DND-41 (cell line): ENCODE measurements at regions not wholly inside any gene's neighbourhood (a gene's known extent, or its start where the extent isn't known, plus 50 kb on each side); places are given as distances from the start of the nearest gene placed in this dataset.

Experiments used
- ATAC-seq: fragments of 200-7000 bp; cut with Tn5 transposase; 3 replicates; pipeline ENCODE4 v1.9.1; 2021; ENCODE audit warnings: low read depth; ENCODE audit not compliant: insufficient read depth
- DNase-seq: peaks from one replicate; pipeline ENCODE4 v3.0.0-alpha.2; 2020
- H2AFZ ChIP-seq: 2 replicates; pipeline ENCODE4 v1.6.0; 2012; ENCODE audit warnings: low read depth, low read length
- H3K27ac ChIP-seq: 2 replicates; pipeline ENCODE4 v1.5.1; 2012; ENCODE audit warnings: low read length, inconsistent platforms
- H3K27me3 ChIP-seq: fragments of 200-600 bp; sonication (generic); 2 replicates; pipeline ENCODE4 v1.6.0; 2012; ENCODE audit warnings: low read length, mild to moderate bottlenecking, inconsistent platforms; ENCODE audit not compliant: insufficient read depth, poor library complexity
- H3K36me3 ChIP-seq: 2 replicates; pipeline ENCODE4 v1.5.1; 2012; ENCODE audit warnings: low read length, inconsistent platforms; ENCODE audit not compliant: insufficient read depth
- H3K4me1 ChIP-seq: 2 replicates; pipeline ENCODE4 v1.5.1; 2012; ENCODE audit warnings: mild to moderate bottlenecking, low read length; ENCODE audit not compliant: insufficient read depth
- H3K4me2 ChIP-seq: 2 replicates; pipeline ENCODE4 v1.6.0; 2012; ENCODE audit warnings: mild to moderate bottlenecking, moderate library complexity, low read length, inconsistent platforms; ENCODE audit not compliant: insufficient read depth
- H3K4me3 ChIP-seq, 2 experiments: fragments of 200-600 bp in 1 of 2; shearing (Covaris generic) in 1 of 2; 2 replicates each; pipeline ENCODE4 v1.5.1; 2012 to 2016; ENCODE audit warnings: inconsistent platforms in 2 of 2, low read length in 2 of 2, mild to moderate bottlenecking in 2 of 2, low read depth in 1 of 2, moderate library complexity in 1 of 2
- H3K79me2 ChIP-seq: 2 replicates; pipeline ENCODE4 v1.6.0; 2012; ENCODE audit warnings: low read length, inconsistent platforms; ENCODE audit not compliant: insufficient read depth
- H3K9ac ChIP-seq: 2 replicates; pipeline ENCODE4 v1.6.0; 2012; ENCODE audit warnings: low read depth, mild to moderate bottlenecking, inconsistent platforms, low read length, moderate library complexity
- H3K9me3 ChIP-seq: 2 replicates; pipeline ENCODE4 v1.5.1; 2012; ENCODE audit warnings: low read length, moderate library complexity, mild to moderate bottlenecking, inconsistent platforms; ENCODE audit not compliant: insufficient read depth, severe bottlenecking
- H4K20me1 ChIP-seq: 2 replicates; pipeline ENCODE4 v1.6.0; 2012; ENCODE audit warnings: low read length; ENCODE audit not compliant: insufficient read depth
- EZH2 ChIP-seq: IDR thresholded peaks from 3 replicates; pipeline ENCODE4 v1.6.1; 2012; ENCODE audit warnings: borderline replicate concordance, low read depth, mild to moderate bottlenecking, moderate library complexity, low read length, inconsistent platforms; ENCODE audit not compliant: severe bottlenecking
- TF ChIP-seq, protein P1 (sequence below): IDR thresholded peaks from 2 replicates; pipeline ENCODE4 v1.5.1; 2012; ENCODE audit warnings: borderline replicate concordance, low read length, moderate library complexity, mild to moderate bottlenecking; ENCODE audit not compliant: poor library complexity, severe bottlenecking; ENCODE audit errors: extremely low read depth

DNA sequence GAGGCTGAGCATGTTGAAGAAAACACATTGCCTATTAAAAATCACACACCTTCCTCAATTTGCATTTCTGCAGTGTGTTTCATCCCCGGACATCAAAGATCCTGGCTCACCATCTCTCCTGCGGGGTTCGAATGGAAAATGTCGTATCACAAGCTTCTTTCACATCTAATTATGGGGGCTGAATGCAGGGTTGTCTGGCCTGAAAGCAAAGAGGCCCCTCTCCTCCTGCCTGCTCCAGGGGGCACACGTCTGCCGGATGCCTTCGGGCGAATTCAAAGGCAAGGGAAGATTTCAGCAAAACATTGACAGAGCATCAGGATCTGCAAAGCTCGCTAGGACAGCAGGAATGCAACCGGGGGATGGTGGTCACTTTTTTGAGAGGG lies 1447.7 kb downstream of the TBC1D22A start:
- H3K9ac ChIP-seq: no peak overlapping the region
- no peaks in the 10 kb centered on the region for H3K36me3 ChIP-seq
- no peak overlapping the region for H3K4me3 ChIP-seq
- no peak overlapping the region for H3K27ac ChIP-seq
- no peaks in the 10 kb centered on the region for H3K9me3 ChIP-seq
- no peaks in the 10 kb centered on the region for H3K79me2 ChIP-seq
- TF ChIP-seq EZH2: no peak
- TF ChIP-seq, protein P1, sequence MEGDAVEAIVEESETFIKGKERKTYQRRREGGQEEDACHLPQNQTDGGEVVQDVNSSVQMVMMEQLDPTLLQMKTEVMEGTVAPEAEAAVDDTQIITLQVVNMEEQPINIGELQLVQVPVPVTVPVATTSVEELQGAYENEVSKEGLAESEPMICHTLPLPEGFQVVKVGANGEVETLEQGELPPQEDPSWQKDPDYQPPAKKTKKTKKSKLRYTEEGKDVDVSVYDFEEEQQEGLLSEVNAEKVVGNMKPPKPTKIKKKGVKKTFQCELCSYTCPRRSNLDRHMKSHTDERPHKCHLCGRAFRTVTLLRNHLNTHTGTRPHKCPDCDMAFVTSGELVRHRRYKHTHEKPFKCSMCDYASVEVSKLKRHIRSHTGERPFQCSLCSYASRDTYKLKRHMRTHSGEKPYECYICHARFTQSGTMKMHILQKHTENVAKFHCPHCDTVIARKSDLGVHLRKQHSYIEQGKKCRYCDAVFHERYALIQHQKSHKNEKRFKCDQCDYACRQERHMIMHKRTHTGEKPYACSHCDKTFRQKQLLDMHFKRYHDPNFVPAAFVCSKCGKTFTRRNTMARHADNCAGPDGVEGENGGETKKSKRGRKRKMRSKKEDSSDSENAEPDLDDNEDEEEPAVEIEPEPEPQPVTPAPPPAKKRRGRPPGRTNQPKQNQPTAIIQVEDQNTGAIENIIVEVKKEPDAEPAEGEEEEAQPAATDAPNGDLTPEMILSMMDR: no peak
- H2AFZ ChIP-seq: no peak overlapping the region
- no peaks in the 10 kb centered on the region for H4K20me1 ChIP-seq
- no peak overlapping the region for H3K4me2 ChIP-seq
- DNase-seq (no peak), ATAC-seq (no peak)
- H3K4me1 ChIP-seq: no peaks in the 10 kb centered on the region
- H3K27me3 ChIP-seq: no peaks in the 10 kb centered on the region

DNA sequence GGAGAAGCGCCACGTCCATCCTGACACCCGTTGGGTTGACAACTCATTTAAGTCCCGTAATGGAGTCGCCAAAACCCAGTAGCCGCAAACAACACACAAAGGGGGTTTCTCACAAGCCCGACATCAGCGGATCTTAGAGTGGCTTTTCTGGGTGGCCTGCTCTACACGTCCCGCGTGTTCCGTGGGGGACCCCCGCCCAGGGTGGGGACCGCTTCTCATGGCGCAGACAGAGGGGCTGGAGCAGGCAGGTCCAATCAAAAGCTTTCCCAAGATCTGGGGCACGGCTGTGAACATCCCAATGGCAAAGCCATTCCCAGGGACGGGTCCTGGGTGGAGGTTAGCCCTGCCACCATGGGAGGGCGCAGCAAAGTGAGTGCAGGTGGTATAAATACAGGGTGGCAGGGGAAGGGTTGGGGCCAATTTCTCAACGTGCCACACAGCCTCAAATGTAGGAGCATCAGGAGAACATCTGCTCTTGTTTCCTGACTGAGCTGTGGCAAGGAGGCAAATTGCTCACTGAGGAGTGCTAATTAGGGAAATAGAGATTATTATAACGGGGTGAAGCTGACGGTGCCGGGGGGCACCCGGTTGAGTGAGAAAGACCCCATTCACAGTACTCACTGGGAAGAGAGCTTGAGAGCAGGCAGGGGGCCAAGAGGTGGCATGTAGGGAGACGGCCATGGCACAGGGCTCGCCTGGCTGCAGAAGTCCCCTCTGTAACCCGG lies 1447.2 kb downstream of the TBC1D22A start:
- Histone ChIP-seq H4K20me1 (no peaks in the 10 kb centered on the region), H3K79me2 (no peaks in the 10 kb centered on the region), H3K27me3 (no peaks in the 10 kb centered on the region), H3K27ac (no peak overlapping the region), H3K36me3 (no peaks in the 10 kb centered on the region), H3K4me1 (no peaks in the 10 kb centered on the region), H3K4me2 (no peak overlapping the region), H3K9me3 (no peaks in the 10 kb centered on the region), H2AFZ (no peak overlapping the region), H3K9ac (no peak overlapping the region), H3K4me3 (no peak overlapping the region)
- DNase-seq (no peak), ATAC-seq (no peak)
- TF ChIP-seq, protein P1: no peak
- no peak for TF ChIP-seq EZH2

DNA sequence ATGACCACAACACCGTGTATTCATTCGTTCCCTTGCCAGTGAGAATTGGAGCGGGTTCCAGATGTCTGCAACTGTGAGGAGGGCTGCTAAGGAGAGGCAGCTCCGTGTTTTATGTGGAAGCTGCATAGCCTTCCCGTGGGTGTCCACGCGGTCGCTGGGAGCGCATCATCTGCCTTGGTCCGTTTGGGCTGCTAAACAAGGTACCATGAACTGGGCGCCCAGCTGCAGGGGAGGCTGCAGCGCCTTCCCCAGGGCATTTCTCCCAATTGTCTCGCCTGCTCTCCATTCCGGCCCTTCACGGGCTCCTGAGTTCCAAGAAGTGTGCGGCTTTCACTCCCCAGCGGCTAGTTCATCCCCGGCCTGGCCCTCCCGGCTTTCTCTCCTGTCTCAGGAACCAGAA lies 1446.4 kb downstream of the TBC1D22A start:
- Histone ChIP-seq H3K27ac (no peak overlapping the region), H3K79me2 (no peaks in the 10 kb centered on the region), H4K20me1 (no peaks in the 10 kb centered on the region), H3K4me2 (no peak overlapping the region), H3K9ac (no peak overlapping the region), H3K4me1 (no peaks in the 10 kb centered on the region), H2AFZ (no peak overlapping the region), H3K9me3 (no peaks in the 10 kb centered on the region), H3K4me3 (no peak overlapping the region), H3K27me3 (no peaks in the 10 kb centered on the region), H3K36me3 (no peaks in the 10 kb centered on the region)
- no peak for ATAC-seq
- no peak for DNase-seq
- TF ChIP-seq EZH2: no peak
- TF ChIP-seq, protein P1: no peak
